SK-N-MC (cell line): ENCODE measurements at regions not wholly inside any gene's neighbourhood (a gene's known extent, or its start where the extent isn't known, plus 50 kb on each side); places are given as distances from the start of the nearest gene placed in this dataset.

Source experiments
- EZH2 ChIP-seq: fragments of 200-600 bp; sonication (generic); IDR thresholded peaks from one replicate; pipeline ENCODE4 v1.6.1; 2017; ENCODE audit warnings: antibody characterized with exemption
- FOXP2 ChIP-seq: optimal IDR thresholded peaks from 2 replicates; pipeline ENCODE3; 2011; ENCODE audit warnings: mild to moderate bottlenecking, moderate library complexity; ENCODE audit not compliant: insufficient read depth; ENCODE audit errors: extremely low read length, control extremely low read depth
- POLR2AphosphoS5 ChIP-seq: IDR thresholded peaks from 2 replicates; pipeline ENCODE4 v1.6.1; 2012; ENCODE audit warnings: mild to moderate bottlenecking, low read depth, low read length, borderline replicate concordance

DNA sequence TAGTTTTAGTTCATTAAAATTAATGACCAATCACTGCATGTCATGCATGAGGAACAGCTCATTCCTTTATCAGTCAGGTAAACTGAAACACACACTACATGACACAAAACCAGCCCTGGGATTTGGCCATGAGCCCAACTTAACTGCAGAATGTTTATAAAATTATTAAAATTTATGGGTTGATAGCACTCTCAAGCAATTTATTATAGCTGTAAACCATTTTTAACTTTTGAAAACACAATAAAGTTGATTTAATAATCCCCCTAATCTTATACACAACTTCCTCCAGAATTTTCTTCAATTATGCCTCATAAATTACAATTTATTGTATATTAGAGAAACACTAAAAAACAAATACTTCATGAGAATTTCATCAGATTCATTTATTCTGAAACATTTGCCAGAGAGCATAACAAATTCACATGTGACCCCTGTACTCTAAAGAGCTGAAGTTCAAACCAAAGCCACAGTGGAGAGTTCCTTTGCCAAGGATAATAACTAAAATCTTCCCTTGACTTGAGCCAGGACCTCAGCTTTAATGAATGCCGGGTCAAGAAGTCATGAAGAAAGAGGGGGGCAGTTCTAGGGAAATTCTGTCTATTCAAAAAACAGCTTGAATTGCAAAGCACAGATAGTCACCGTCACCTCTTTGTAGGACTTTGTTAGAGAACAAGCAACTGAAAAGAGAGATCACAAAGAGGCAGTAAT lies 763.7 kb upstream of the GRAMD2B start:
- no peak for TF ChIP-seq EZH2
- no peak for TF ChIP-seq POLR2AphosphoS5
- TF ChIP-seq FOXP2: no peak
